ENCODE measurements at regions not wholly inside any gene's neighbourhood (a gene's known extent, or its start where the extent isn't known, plus 50 kb on each side); places are given as distances from the start of the nearest gene placed in this dataset.

- Histone ChIP-seq H3K27ac (ENCODE audit: insufficient read depth, low read depth, low read length) (no peak overlapping the region), H3K9ac (replicated peaks; ENCODE audit: extremely low read depth, insufficient read depth, low read length) (no peak overlapping the region), H3K9me3 (replicated peaks; ENCODE audit: control insufficient read depth, insufficient read depth, low read length) (no peaks in the 10 kb centered on the region), H3K36me3 (ENCODE audit: control insufficient read depth in 2 of 2, extremely low read depth in 1 of 2, insufficient read depth in 2 of 2, low read length in 2 of 2) (no peaks in the 10 kb centered on the region), H3K27me3 (ENCODE audit: control insufficient read depth in 2 of 2, insufficient read depth in 2 of 2, low read length in 2 of 2) (no peaks in the 10 kb centered on the region), H3K4me2 (ENCODE audit: insufficient read depth, low read length) (no peak overlapping the region), H3K79me2 (ENCODE audit: control insufficient read depth, insufficient read depth, low read length) (no peaks in the 10 kb centered on the region), H4K20me1 (replicated peaks; ENCODE audit: control insufficient read depth, extremely low read depth, insufficient read depth, low read length) (no peaks in the 10 kb centered on the region), H3K4me3 (replicated peaks in 1 of 3; ENCODE audit: insufficient read depth in 1 of 3, low read depth in 1 of 3, low read length in 3 of 3) (no peak overlapping the region), H3K9me1 (replicated peaks; ENCODE audit: control insufficient read depth, extremely low read depth, insufficient read depth, low read length) (no peaks in the 10 kb centered on the region), H3K4me1 (ENCODE audit: control insufficient read depth, extremely low read depth, insufficient read depth, low read length) (no peaks in the 10 kb centered on the region), H2AFZ (ENCODE audit: low read depth, low read length) (no peak overlapping the region)
- TF ChIP-seq POLR2AphosphoS5 (IDR thresholded peaks at IDR 0.05; ENCODE audit: insufficient read depth, low read depth, low read length) (no peak), POLR2A (IDR thresholded peaks at IDR 0.05; ENCODE audit: low read depth, low read length) (no peak), CTCF (IDR thresholded peaks at IDR 0.05; ENCODE audit: extremely low read depth in 1 of 2, insufficient read depth in 1 of 2, low read depth in 1 of 2, low read length in 2 of 2) (no peak), FOS (IDR thresholded peaks at IDR 0.05; ENCODE audit: borderline replicate concordance, insufficient read depth, low read length) (no peak), EZH2 (IDR thresholded peaks at IDR 0.05; ENCODE audit: borderline replicate concordance, low read depth, low read length, severe bottlenecking) (no peak), MYC (IDR thresholded peaks at IDR 0.05; ENCODE audit: low read depth, low read length) (no peak), JUN (IDR thresholded peaks at IDR 0.05; ENCODE audit: borderline replicate concordance, insufficient read depth, insufficient read length, low read depth) (no peak), GATA2 (IDR thresholded peaks at IDR 0.05; ENCODE audit: insufficient read depth, insufficient read length, low read depth, low read length) (no peak)
- TF ChIP-seq, protein P1, sequence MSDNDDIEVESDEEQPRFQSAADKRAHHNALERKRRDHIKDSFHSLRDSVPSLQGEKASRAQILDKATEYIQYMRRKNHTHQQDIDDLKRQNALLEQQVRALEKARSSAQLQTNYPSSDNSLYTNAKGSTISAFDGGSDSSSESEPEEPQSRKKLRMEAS (IDR thresholded peaks at IDR 0.05; ENCODE audit: insufficient read depth, insufficient read length): no peak
- no TSS peak for BruUV-seq (replicated peaks)
- intact Hi-C loops (cut with micrococcal nuclease) (no loop called here), dilution Hi-C loops (cut with MboI; ENCODE audit: extremely low pct_ligation_motif_present, low sequenced_read_pairs) (no loop called here)
- ChIA-PET CTCF (no interaction called here), POLR2A (no interaction called here)
- FAIRE-seq (no peak), DNase-seq (ENCODE audit: low read depth, low spot score) (no peak)
Observed at GRCh38 chr1:236341298-236341697, 52.8 kb upstream of the EDARADD start.

Measured in endothelial cell of umbilical vein (primary cell).